Stimulated activated CD4-positive, alpha-beta T cell treated with anti-CD3 and anti-CD28 coated beads, Interleukin-15, amount 100 ng/mL, for 24 hours (primary cell): ENCODE measurements at regions not wholly inside any gene's neighbourhood (a gene's known extent, or its start where the extent isn't known, plus 50 kb on each side); places are given as distances from the start of the nearest gene placed in this dataset.

Experiments
- DNase-seq: peaks from one replicate; pipeline ENCODE4 v3.0.0-alpha.2; 2020

DNA sequence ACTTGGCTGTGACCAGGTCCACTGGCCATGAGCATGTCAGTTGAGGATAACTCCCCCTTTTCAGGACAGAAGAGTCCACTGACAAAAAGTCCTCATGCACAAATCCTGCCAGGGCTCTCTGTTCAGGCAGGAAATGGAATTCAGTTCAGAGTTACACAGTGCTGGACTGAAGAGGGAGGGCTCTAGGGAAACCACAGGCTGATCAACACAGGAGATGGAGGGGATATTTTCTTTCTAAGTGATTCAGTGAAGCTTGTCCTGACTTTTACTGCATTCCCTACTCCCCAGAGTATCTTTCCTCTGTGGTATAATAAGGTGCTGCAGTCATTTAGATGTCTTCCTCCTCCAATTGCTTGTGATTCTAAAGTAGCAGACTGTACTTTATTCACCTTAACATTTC is 335.5 kb upstream of the IGFBP7 start:
- no peak for DNase-seq

DNA sequence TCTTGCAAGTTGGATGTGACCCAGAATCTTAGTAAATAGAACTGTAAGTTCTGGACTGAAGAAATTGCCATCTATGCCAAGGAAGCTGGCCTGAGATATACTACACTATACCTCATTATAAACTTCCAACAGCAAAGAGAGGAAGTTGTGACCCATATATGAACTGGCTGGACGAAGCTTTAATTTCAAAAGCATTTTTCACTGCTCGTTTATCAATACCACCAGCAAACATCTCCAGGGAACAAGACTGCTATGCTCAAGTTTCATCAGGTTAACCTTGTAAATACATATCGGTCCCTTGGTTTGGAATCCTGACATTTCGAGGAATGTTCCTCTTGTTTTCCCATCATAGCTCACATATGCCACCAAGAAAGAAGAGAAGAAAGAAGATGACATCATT is 334.5 kb upstream of the IGFBP7 start:
- no peak for DNase-seq

DNA sequence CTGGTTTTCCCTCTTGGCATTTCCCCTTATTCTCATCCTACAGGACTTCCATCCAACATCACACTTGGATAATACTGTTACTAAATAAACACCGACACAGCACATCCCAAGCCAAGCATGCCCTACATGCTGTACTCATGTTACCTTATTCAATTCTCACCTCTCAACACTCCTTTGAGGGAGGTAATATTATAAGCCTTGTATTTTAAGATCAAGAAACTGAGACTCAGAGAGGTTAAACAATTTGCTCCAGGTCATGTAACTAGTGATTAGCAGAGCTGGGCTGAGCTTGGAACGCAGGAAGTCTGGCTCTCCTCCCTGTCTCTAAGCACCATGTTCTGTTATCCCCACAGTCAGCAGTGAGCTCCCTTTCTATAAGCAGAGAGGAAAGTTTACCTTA is 333.6 kb upstream of the IGFBP7 start:
- no peak for DNase-seq

DNA sequence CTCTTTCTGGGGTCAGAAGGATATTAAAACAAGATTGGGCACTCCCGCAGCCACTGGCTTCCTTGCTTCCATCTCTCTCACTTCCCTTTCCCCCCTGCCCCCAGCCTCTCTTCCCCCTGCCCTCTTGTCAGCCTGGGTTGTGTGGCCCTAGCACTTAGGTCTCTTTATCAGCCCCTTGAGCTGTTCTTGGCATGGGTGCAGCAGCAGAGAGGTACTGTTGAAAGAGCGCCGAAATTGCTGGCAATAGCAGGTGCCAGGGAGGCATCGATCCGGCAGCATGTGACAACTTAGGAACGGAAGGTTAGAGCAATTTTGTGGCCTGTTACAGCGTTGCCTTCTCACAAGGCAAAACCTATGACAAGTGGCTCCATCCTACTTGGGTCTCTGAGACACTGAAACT is 333.1 kb upstream of the IGFBP7 start:
- DNase-seq = no peak

DNA sequence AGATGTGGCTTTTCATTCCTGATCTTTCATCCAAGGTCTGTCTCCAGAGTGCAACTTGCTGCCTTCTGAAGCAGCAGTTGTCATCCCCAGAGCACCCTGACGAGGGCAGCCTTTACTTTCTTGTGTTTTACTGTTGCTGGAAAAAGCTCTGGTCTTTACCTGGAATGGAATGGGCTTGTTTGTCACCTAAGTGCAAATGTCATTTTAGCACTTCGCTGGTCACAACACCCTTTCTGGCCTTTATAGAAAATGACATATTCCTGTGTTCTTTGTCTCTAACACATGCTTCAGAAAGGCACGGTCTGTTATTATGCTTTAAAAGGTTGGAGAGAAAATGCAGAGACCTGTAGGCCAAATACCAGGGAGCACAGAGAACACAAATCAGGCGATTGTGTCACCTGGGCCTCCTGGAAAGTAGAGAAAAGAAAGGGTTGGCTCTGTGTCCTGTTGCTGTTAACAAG is 332.7 kb upstream of the IGFBP7 start:
- peak; percentile 5 for DNase-seq

DNA sequence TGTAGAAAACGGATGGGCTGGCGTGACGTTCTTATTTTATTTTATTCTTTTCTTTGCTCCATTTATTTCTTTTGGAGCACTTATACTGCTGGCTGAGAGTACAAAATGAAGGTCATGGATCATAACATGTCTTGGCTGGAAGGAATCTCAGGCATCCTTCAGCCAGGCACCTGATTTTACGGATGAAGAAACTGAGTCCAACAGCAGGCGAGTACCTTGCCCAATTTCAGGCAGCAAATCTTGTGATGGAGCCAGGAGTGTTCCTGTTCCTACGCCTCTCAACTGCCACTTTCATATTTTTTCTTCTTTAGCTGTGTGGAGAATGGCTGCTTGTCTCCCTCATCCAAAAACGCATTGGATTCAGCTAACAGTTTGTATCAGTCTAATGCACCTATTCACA is 332.1 kb upstream of the IGFBP7 start:
- no peak for DNase-seq

DNA sequence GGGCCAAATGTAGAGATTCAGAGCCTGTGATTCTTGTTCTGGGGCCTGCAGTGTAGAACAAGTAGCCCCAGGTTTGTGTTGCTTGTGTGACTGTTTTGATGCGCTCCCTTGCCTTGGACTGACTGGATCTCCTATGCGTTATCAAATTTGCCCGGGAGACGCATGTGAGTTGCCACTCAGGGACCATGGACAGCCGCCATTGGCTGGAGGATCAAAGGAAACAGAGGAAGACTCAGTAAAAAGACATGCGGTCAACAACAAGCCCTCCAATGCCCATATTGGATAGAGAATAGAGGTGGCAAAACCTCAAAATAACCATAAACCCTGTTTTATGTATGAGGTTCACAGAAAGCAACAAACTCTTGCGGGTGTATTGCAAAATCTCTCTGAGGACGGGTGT is 327.5 kb upstream of the IGFBP7 start:
- DNase-seq = no peak

DNA sequence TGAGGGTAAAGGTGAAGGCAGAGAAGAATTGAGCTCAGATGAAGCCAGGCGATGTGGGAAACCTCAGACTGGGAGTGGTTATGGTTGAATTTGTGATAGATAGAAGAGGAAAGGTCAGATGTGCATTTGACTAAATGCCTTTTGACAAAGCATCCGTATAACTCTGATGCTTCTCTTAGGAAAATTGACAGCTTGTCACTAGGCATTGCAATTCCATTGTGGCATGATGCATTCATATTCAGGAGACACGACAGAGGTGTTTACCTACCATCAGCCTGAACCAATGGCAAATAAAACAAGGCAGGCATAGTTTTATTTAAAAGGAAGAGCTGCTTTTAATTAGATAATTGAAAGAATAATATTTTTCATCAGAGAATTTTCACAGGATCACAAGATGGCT is 325.1 kb upstream of the IGFBP7 start:
- DNase-seq = no peak

DNA sequence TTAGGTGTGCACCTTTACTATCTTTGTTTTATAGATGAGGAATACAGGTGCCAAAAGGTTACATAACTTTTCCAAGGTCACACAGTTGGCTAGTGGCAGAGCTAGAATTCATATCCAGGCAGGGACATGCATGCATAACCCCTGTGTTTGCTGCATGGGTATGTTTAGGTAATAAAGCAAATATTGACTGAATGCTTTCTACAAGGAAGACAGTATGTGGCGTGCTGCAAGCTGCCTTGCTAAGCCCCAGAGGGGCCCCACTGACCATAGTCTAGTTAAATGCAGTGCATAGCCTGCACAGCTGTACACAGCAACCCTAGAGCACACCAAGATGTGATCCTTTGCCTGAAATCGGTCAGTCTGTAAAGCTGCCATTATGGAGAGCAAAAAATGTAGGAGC is 320.5 kb upstream of the IGFBP7 start:
- no peak for DNase-seq

DNA sequence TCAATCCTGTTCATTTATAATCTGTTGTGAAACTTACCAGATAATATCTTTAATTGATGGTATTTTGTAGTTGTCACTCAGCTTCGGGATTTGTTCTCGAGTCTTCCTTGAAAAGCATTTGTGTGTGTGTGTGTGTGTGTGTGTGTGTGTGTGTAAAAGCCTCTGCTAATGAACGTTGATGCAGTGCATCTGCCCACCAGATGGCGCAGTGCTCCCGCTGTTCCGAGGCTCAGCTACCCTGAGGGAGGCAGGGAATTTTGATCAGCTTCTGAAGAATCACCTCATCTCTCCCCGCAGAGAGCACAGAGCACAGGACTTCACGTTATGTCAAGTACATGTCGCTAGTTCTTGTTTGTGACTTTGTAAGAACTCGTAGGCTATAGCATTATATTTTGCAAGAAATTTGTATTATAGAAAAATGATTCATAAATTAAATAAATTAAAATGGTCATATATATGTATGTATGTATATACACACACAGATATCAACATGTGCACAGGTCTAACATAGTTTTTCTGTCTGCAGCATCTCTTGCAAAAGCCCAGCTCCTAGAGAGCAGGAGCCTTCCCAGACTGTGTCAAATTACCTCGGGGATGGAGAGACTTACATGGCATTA is 316.7 kb upstream of the IGFBP7 start:
- DNase-seq = peak; percentile 59

DNA sequence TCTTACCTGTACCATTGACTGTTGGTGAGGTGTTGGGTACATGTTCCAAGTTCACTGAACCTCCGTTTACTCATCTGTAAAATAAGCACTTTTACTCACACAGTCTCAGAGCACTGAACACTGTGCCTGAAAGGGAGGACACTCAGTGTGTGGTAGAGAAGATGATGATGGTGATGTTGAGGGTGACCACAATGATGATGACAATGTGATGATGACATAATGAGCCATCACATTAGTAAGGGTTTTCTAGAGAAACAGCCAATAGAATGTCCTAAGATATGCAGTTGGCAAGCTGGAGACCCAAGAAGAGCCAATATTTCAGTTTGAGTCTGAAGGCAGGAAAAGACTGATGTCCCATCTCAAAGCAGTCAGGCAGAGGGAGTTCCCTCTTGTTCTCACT is 315.4 kb upstream of the IGFBP7 start:
- no peak for DNase-seq

DNA sequence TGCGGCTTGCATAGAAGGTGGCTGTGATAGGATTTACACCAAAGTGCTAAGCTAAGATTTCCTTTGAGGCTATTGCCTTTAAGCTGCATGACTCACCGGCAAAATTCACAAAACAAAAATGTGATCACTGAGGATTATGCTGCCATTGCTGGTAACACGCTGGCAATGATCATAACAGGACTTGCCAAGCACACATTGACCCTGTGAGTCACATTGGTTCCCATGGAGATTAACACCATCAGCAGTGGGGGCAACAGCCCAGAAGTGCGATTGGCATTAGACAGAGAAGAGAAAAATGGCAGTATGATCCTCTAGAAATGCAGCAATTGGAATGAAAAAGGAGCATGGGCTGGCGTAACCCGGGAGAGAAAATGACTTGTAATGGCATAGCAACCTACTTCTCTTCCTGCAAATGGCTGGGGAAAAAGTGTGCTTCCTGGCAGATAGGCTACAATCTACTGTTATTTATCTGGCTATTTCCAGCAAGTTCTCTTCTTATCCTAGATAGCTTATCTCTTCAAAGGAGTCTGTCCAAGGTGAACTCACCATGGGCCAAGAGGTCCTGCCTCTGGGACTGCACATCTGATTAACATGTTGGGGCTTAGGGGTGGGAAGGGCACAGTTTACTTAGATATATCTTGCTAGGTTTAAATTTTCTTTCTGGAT is 314.2 kb upstream of the IGFBP7 start:
- no peak for DNase-seq

DNA sequence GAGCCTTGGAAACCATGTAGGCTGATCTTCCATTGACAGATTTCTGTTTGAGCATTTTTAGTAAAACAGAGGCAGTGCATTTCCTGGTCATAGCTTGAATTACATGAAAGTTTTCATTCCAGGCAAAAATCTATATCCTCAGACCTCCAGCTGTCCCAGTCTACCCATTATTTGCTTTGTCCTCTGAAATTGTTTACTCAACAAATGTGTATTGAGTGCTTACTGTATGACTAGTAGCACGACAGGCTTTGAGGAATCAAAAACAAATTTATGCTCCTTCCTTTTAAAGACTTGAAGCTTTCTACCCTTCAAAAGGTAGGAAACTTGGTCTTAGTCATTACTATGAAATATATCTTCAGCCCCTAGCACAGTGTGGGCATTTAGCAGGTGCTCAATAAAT is 307.9 kb upstream of the IGFBP7 start:
- DNase-seq = no peak

DNA sequence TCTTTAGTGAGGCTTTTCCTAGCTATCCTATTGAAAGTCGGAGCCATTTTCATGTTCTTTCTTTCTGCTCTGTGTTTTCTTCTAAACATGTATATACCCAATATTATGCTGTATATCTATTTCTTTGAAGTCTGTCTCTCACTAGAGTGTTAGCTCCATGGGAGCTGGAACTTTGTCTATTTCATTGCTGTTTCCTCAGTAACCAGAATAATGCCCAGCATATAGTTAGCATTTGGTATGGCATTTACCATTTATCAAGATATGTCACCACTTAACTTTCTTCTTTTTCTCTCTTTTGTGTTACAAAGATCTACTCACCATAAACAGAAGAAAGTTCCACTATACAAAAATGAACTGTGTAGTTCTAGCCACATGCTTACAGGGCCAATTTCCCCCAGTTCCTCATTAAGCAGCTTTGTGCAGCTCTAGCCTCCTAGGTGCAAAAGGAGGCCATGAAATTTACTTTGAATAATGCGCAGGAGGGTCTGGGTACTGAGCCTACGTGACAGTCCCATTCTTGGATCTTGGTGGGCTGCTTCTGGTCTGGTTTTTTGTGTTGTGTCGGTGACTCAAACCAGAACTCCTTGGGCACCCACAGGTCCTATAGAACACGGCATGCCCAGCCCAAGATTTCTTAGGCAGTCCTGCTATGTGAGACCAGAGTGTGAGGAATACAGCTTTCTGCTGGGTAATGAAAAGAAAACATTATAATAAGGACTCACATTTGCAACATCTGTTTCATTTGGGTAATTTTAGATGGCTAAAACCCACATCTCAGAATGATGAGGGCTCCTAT is 302.3 kb upstream of the IGFBP7 start:
- no peak for DNase-seq

DNA sequence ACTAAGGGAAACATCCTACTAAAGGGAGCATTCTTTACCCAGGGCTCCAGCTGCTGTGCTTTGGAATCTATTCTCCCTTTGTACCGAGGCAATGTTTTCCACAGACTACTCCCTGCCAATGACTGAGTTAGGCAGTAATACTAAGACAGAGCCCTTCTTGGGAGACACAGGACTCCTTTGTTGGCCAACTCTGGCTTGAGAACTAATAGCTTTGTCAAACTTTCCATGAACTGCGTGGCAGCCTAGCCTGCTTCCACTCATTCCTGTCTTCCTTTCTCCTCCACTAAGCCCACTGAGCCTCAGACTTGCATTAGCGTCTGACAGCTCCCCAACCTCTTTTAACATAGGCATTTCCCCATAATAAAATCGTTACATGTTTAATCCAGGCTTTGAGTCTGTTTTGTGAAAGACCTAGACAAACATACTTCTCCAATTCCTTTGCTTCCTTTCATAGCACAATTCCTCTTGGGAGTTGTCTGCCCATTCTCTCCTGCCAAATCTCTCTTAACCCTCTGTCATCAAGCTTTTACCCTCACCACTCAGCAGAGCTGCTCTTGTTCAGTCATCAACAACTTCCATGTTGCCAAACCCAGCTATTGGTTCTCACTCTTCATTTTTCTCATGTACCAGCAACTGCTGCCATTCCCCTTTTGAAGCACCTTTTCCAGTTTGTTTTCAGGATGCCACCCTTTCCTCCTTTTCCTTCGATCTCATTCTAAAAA is 300.3 kb upstream of the IGFBP7 start:
- DNase-seq = no peak

DNA sequence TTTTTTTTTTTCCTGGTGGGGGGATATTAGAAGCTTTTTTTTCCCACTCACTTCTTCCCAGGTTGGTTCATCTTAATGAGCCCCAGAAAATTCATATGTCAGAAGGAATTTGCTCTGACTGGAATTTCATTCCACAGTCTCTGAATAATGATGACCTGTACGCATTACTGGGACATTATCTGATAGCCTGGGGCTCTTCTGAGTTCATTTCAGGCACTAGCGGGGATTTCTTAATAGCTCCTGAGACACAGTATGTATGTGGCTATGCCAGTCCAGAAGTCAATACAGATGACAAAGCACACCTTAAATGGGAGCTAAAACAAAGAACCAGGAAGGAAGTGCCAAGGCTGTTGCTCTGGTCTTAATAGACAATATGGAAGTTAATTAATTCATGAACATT is 295.2 kb upstream of the IGFBP7 start:
- DNase-seq = no peak

DNA sequence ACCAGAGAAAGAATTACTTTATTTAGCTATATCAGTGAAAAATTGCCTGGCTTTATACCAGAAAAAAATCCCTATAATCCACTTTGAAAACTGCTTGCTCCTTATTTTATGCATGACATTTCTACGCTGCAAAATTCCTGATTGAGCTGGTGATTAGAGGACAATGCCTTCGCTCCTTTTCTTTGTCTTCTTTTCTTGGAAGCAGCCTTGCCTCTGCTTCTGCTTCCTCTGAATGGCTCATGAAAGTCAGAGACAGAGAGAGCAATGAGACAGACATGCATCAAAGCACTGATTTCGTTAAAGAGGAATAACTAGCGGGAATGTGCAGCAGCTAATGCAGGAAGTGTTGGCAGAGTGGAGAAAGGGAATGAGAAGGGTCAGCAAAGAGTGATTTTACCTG is 294.3 kb upstream of the IGFBP7 start:
- DNase-seq = no peak

DNA sequence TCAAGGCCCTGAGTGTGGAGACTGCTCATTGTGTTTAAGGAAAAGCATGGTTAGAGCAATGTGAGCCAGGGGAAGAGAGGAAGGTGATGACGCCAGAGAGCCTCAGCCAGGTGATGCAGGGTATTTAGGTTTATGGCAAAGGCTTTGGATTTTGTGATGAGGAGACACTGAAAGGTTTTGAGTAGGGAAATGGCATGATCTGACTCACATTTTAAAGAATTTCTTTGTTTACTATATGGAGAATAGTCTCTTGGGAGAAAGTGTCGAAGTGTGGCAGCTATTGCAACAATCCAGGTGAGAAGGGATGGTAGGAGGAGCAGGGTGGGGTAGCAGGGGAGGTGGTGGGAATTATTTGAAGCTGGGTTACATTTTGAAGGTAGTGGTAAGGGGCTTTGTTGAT is 293.4 kb upstream of the IGFBP7 start:
- DNase-seq = no peak

DNA sequence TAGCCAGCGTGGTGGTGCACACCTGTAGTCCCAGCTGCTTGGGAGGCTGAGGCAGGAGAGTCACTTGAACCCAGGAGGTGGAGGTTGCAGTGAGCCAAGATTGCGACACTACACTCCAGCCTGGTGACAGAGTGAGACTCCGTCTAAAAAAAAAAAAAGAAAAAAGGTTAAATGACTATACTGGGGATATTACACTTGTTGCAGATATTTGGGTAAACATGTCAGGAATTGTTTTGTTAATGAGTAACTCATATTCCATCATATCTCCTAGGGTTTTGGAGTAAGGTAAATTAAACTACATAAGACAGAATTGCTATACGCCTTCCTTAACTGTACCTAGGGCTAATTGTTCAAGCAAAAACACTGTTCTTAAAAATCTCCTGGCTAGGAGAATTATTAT is 291.4 kb upstream of the IGFBP7 start:
- DNase-seq = no peak

DNA sequence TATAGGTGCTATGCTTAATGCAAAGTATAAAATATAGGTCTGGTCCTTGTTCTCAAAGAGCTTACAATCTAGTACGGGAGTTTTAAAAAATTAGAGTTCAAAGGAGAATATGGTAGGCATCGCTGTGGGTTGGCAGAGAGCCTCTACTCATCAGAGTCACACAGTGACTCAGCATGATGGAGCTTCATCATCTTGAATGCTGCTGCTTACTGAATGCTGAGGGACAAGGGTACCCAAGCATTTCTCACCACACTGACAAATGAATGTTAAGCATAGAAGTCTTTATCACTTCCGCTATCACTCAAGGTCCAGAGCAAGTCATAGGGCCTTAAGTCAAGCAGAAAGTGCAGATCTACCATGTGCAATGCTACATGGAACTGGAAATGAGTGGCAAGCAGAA is 268.6 kb upstream of the IGFBP7 start:
- no peak for DNase-seq

DNA sequence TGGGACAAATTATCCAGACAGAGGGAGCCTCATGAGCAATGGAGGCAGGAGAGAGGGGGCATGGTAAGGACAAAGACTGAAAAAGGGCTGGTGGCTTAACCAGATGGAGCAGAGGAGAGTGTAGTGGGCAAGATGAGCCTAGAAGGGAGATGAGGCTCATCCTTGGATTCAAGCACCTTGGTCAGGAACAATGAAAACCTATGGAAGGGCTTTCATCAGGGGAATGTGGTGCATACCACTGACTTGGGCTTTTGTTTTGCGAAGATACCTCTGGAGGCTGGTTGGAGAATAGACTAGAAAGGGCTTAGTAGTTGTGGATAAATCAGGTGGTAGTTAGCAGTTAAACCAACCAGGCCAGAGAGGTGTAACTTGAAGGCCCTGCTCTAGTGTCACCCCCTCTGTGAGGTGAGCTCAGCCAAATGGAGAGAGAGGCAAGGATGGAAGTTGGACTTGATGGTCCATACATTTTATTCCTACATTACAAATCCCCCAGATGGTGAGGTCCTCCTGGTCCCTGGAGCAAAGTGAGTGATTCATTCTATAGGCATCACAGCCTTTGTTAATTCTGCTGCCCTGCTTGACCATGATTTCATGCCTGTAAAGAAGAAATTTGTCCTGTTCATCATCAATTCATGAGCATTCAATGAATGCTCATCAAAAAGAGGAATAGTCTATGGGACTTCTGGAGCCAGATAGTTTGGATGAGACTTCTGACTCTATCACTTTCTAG is 264.8 kb upstream of the IGFBP7 start:
- no peak for DNase-seq

DNA sequence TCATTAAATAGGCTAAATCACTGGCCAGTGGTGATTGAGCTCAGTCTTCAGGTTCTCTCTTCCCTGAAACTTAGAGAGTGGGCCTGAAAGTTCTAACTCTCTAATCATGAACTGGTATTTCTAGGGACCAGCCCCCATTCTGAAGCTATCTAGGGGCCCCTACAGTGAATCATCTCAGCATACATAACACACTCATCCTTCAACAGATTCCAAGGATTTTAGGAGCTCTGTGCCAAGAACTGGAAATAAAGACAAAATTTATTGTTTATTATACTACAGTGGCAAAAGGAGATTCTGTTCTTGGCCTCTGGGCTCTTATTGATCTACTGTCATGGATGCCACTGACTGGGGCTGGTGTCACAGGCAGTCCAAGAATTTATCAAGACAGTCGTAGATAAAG is 263.8 kb upstream of the IGFBP7 start:
- DNase-seq = no peak

DNA sequence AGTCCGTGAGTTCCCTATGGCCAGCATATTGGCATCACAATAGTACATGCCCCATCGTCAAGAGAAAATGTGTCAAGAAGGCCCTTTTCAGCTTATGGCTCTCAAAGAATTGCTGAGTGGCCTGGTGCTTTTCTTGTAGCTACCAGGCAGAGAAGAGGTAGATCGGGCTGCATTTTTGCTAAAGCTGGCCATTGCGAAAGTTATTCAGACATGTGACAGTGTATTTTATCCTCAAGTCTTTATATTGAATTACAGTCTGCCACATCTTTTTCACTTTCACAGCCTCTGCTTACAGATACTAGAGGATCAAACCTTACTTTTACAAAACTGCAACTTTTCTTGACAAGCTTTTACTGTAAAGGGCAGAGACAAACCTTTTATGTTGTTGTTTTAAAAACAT is 261.5 kb upstream of the IGFBP7 start:
- no peak for DNase-seq
